PC-9 (cell line): ENCODE measurements at regions not wholly inside any gene's neighbourhood (a gene's known extent, or its start where the extent isn't known, plus 50 kb on each side); places are given as distances from the start of the nearest gene placed in this dataset.

Experiments used
- BruUV-seq: library from RNA; stranded (reverse); fragments of 400-500 nt; replicated peaks from 2 replicates; lab custom pipeline; 2021; lab: Mats Ljungman, UMichigan
- CTCF ChIA-PET: fragments of 300-600 bp; sonication (Branson Sonifier 250); formaldehyde crosslinking; loops from one replicate; lab custom pipeline; 2022; ENCODE audit warnings: antibody characterized with exemption; lab: Charles Lee
- POLR2A ChIA-PET: fragments of 300-600 bp; sonication (Branson Sonifier 250); formaldehyde crosslinking; loops from one replicate; lab custom pipeline; 2022; ENCODE audit warnings: antibody characterized with exemption; ENCODE audit not compliant: unreplicated experiment; lab: Charles Lee
- DNase-seq, 2 experiments: peaks; one replicate each; pipeline versions ENCODE4 v3.0.0 to v3.0.0-alpha.2; 2015 to 2022; ENCODE audit warnings: mixed read lengths in 1 of 2
- H2AFZ ChIP-seq: fragments of 200-600 bp; sonication (generic); 2 replicates; pipeline ENCODE4 v1.8.1; 2017; ENCODE audit warnings: antibody characterized with exemption
- H3F3A ChIP-seq: fragments of 200-600 bp; sonication (generic); 2 replicates; pipeline ENCODE4 v1.8.1; 2017; ENCODE audit warnings: antibody characterized with exemption, mild to moderate bottlenecking, low read depth; ENCODE audit not compliant: insufficient read depth
- H3K27ac ChIP-seq: fragments of 200-600 bp; sonication (generic); 2 replicates; pipeline ENCODE4 v1.6.1; 2016; ENCODE audit warnings: mixed run types
- H3K27me3 ChIP-seq: fragments of 200-600 bp; sonication (generic); 2 replicates; pipeline ENCODE4 v1.6.1; 2016; ENCODE audit warnings: low read depth, mixed run types; ENCODE audit not compliant: insufficient read depth
- H3K36me3 ChIP-seq: fragments of 200-600 bp; sonication (generic); 2 replicates; pipeline ENCODE4 v1.6.1; 2016; ENCODE audit warnings: low read depth, mixed run types
- H3K4me1 ChIP-seq: fragments of 200-600 bp; sonication (generic); replicated peaks from 2 replicates; pipeline ENCODE4 v1.6.1; 2016; ENCODE audit warnings: mixed run types; ENCODE audit not compliant: insufficient read depth
- H3K4me2 ChIP-seq: fragments of 200-600 bp; sonication (generic); 2 replicates; pipeline ENCODE4 v1.6.1; 2017; ENCODE audit warnings: mixed run types
- H3K4me3 ChIP-seq: fragments of 200-600 bp; sonication (generic); 2 replicates; pipeline ENCODE4 v1.6.1; 2016; ENCODE audit warnings: mixed run types
- H3K79me2 ChIP-seq: fragments of 200-600 bp; sonication (generic); 2 replicates; pipeline ENCODE4 v1.6.1; 2017; ENCODE audit warnings: low read depth, mixed run types
- H3K9me2 ChIP-seq: fragments of 200-600 bp; sonication (generic); 2 replicates; pipeline ENCODE4 v1.8.1; 2017; ENCODE audit warnings: mild to moderate bottlenecking; ENCODE audit not compliant: insufficient read depth
- H3K9me3 ChIP-seq: fragments of 200-600 bp; sonication (generic); 2 replicates; pipeline ENCODE4 v1.8.1; 2016; ENCODE audit warnings: low read depth; ENCODE audit not compliant: insufficient read depth
- H4K20me1 ChIP-seq: fragments of 200-600 bp; sonication (generic); 2 replicates; pipeline ENCODE4 v1.8.1; 2017; ENCODE audit not compliant: insufficient read depth
- EZH2 ChIP-seq: fragments of 200-600 bp; sonication (generic); IDR thresholded peaks from 2 replicates; pipeline ENCODE4 v1.8.0; 2017; ENCODE audit warnings: antibody characterized with exemption, low read depth
- intact Hi-C: fragments of 100-400 bp; cut with micrococcal nuclease; formaldehyde crosslinking; loops from one replicate; pipeline ENCODE4 v1.10.0; 2022; ENCODE audit not compliant: unreplicated experiment
- TF ChIP-seq, protein P1 (sequence below): fragments of 200-600 bp; sonication (generic); conservative IDR thresholded peaks from 2 replicates; pipeline ENCODE4 v1.6.1; 2017; ENCODE audit warnings: mixed run types, antibody characterized with exemption, mild to moderate bottlenecking, moderate library complexity

DNA sequence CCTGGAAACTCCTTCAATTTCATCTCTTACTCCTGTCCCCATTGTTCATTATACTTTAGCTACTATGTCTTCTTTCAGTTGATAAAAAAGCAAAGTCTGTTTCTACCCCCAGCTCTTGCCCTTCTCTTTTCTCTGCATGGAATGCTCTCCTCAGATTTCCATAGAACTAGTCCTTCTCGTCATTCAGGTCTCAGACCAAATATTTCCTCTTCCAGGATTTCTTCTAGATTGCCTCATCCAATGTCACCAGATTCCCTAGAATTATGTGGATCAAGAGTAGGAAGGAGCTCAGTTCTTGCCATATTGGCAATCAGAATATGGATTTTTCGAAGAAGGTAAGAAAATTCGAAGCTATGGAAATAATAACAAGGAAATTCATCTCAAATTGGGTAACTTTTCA lies 176.1 kb downstream of the GABRG2 start:
- no peaks in the 10 kb centered on the region for H3K9me3 ChIP-seq
- no peaks in the 10 kb centered on the region for H3K9me2 ChIP-seq
- CTCF ChIA-PET, result no interaction called here
- H3K27ac ChIP-seq, result no peak overlapping the region
- H3F3A ChIP-seq, result no peaks in the 10 kb centered on the region
- TF ChIP-seq, protein P1, sequence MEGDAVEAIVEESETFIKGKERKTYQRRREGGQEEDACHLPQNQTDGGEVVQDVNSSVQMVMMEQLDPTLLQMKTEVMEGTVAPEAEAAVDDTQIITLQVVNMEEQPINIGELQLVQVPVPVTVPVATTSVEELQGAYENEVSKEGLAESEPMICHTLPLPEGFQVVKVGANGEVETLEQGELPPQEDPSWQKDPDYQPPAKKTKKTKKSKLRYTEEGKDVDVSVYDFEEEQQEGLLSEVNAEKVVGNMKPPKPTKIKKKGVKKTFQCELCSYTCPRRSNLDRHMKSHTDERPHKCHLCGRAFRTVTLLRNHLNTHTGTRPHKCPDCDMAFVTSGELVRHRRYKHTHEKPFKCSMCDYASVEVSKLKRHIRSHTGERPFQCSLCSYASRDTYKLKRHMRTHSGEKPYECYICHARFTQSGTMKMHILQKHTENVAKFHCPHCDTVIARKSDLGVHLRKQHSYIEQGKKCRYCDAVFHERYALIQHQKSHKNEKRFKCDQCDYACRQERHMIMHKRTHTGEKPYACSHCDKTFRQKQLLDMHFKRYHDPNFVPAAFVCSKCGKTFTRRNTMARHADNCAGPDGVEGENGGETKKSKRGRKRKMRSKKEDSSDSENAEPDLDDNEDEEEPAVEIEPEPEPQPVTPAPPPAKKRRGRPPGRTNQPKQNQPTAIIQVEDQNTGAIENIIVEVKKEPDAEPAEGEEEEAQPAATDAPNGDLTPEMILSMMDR, result no peak
- no peak for TF ChIP-seq EZH2
- no peaks in the 10 kb centered on the region for H3K79me2 ChIP-seq
- H3K4me1 ChIP-seq, result no peaks in the 10 kb centered on the region
- intact Hi-C loops, result no loop called here
- no peak overlapping the region for H3K4me3 ChIP-seq
- no TSS peak for BruUV-seq
- no peaks in the 10 kb centered on the region for H3K27me3 ChIP-seq
- H4K20me1 ChIP-seq, result no peaks in the 10 kb centered on the region
- no peaks in the 10 kb centered on the region for H3K36me3 ChIP-seq
- POLR2A ChIA-PET, result no interaction called here
- no peak overlapping the region for H2AFZ ChIP-seq
- no peak for DNase-seq
- H3K4me2 ChIP-seq, result no peak overlapping the region

DNA sequence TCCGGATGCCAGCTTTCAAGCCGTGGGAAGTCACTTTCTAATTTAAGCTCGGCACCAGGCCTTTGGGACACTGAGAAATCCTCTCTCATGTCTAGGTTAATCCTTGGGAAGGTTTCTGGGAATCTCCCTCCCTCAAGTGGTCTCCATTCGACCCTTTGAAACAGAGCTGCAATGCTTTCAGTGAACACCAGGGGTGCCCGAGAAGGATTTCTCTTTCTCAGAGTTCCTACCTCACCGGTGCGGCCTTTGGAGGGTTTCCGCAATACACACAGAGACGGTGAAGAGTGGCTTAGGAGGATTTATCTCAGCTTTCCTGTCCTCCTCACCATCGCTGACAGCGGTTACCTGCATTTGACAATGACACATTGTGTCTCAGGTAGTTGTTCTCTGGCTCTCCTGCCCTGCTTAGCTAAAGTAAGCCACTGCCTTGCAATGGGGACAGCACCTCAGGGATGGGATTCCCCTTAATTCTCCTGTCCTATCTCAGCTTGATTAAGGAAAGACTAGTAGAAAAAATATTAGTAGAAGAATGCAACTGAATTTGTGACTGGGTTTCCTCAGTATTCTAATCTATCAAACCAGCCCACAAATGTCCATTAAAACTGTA lies 180.6 kb downstream of the GABRG2 start:
- Histone ChIP-seq H4K20me1 (no peaks in the 10 kb centered on the region), H3K36me3 (no peaks in the 10 kb centered on the region), H3K4me2 (no peak overlapping the region), H3K9me2 (no peaks in the 10 kb centered on the region), H3F3A (no peaks in the 10 kb centered on the region), H3K79me2 (no peaks in the 10 kb centered on the region), H3K4me1 (no peaks in the 10 kb centered on the region), H3K4me3 (no peak overlapping the region), H3K9me3 (no peaks in the 10 kb centered on the region), H3K27me3 (no peaks in the 10 kb centered on the region), H2AFZ (0 out of 2 replicates have a peak overlapping the region, but pooled peaks have one; percentile 8), H3K27ac (no peak overlapping the region)
- TF ChIP-seq EZH2, result no peak
- TF ChIP-seq, protein P1, result peak; percentile 61
- CTCF ChIA-PET, result no interaction called here
- POLR2A ChIA-PET, result no interaction called here
- intact Hi-C loops, result no loop called here
- DNase-seq, result no peak
- BruUV-seq, result no TSS peak

DNA sequence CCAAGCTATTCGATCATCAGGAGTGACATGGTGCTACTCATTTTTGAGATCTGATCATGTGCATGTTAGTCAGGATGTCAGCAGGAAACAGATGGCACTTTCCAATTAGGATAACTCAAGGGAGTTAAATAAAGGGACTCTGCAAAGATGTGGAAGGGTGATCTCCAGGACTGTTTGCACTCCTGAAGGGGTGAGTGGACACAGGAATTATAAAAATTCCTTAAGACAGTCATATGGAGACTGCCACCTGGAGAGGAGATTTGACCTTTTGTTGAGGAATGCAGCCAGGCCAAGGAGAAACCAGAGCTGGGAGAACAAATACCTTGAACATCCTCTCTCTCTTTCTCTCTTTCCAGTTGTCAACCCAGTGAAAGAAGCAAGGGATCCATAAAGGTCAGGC lies 189.1 kb downstream of the GABRG2 start:
- Histone ChIP-seq H3K79me2 (no peaks in the 10 kb centered on the region), H3K27ac (no peak overlapping the region), H3K9me2 (no peaks in the 10 kb centered on the region), H3K4me1 (no peaks in the 10 kb centered on the region), H4K20me1 (no peaks in the 10 kb centered on the region), H3K4me3 (no peak overlapping the region), H2AFZ (no peak overlapping the region), H3K4me2 (no peak overlapping the region), H3K27me3 (no peaks in the 10 kb centered on the region), H3K9me3 (no peaks in the 10 kb centered on the region), H3F3A (no peaks in the 10 kb centered on the region), H3K36me3 (no peaks in the 10 kb centered on the region)
- TF ChIP-seq, protein P1, result no peak
- TF ChIP-seq EZH2, result no peak
- ChIA-PET POLR2A (no interaction called here), CTCF (no interaction called here)
- intact Hi-C loops, result no loop called here
- DNase-seq, result no peak
- no TSS peak for BruUV-seq
